ENCODE measurements at regions not wholly inside any gene's neighbourhood (a gene's known extent, or its start where the extent isn't known, plus 50 kb on each side); places are given as distances from the start of the nearest gene placed in this dataset.

DNA sequence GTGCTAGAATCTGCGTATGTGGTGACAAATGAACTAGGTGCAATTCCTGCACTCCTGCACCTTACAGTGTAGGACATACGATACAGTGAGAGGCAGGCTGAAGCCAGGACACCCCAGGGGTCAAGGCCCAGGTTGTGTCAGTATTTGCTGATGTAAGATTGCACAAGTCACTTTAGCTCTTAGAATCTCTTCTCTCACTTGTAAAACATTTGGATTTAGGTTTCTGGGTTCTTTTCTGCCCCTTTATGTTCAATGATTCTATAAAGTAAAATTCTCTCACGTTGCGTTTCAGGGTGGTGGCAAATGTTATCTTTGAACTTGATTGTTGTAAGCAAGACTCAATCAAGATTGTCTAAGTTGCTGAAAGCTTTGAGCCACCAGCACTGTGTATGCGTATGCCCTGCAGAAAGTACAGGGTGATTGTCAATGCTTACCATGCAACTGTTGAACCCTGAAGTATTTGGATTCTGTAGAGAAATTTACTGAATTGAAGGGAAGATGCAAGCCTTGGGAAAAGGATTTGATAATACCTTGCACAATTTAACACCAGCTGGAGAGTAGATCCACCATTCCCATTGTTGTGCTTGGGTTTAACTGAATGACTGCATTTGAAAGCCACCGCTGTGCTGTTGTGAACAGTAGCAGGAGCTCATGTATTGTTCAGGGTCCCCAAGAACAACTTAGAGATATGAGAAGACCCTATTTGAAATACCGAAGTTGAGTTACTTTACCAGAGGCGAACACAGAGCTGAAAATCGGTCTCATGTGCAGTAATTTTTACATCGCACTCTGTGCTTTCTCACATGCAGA, 106.1 kb upstream of the CITED2 start (continued):
- TF ChIP-seq, protein P1, sequence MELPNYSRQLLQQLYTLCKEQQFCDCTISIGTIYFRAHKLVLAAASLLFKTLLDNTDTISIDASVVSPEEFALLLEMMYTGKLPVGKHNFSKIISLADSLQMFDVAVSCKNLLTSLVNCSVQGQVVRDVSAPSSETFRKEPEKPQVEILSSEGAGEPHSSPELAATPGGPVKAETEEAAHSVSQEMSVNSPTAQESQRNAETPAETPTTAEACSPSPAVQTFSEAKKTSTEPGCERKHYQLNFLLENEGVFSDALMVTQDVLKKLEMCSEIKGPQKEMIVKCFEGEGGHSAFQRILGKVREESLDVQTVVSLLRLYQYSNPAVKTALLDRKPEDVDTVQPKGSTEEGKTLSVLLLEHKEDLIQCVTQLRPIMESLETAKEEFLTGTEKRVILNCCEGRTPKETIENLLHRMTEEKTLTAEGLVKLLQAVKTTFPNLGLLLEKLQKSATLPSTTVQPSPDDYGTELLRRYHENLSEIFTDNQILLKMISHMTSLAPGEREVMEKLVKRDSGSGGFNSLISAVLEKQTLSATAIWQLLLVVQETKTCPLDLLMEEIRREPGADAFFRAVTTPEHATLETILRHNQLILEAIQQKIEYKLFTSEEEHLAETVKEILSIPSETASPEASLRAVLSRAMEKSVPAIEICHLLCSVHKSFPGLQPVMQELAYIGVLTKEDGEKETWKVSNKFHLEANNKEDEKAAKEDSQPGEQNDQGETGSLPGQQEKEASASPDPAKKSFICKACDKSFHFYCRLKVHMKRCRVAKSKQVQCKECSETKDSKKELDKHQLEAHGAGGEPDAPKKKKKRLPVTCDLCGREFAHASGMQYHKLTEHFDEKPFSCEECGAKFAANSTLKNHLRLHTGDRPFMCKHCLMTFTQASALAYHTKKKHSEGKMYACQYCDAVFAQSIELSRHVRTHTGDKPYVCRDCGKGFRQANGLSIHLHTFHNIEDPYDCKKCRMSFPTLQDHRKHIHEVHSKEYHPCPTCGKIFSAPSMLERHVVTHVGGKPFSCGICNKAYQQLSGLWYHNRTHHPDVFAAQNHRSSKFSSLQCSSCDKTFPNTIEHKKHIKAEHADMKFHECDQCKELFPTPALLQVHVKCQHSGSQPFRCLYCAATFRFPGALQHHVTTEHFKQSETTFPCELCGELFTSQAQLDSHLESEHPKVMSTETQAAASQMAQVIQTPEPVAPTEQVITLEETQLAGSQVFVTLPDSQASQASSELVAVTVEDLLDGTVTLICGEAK (IDR thresholded peaks at IDR 0.05): no peak
- TF ChIP-seq, protein P1 (CRISPR knock-in tag; IDR thresholded peaks at IDR 0.05): no peak
- TF ChIP-seq ZNF79 (CRISPR knock-in tag; IDR thresholded peaks at IDR 0.05; ENCODE audit: low read depth) (no peak), CXXC5 (CRISPR knock-in tag; IDR thresholded peaks at IDR 0.05) (0 out of 2 replicates have a peak, but pooled peaks have one; percentile 48), POLR2H (tag; IDR thresholded peaks at IDR 0.05; ENCODE audit: low read depth) (peak; percentile 37; the same call in 1 of the 2 replicates), NFRKB (IDR thresholded peaks at IDR 0.05; ENCODE audit: low read depth) (peak; percentile 23; the same call in 1 of the 2 replicates), ARID1B (IDR thresholded peaks at IDR 0.05) (peak; percentile 29; the same call in 1 of the 2 replicates), ZEB2 (IDR thresholded peaks at IDR 0.05) (no peak; the same call in 1 of the 2 replicates), ZNF184 (CRISPR knock-in tag; IDR thresholded peaks at IDR 0.05) (no peak), BCOR (IDR thresholded peaks at IDR 0.05) (no peak), ZNF830 (CRISPR knock-in tag; IDR thresholded peaks at IDR 0.05) (no peak), SRF (CRISPR knock-in tag; IDR thresholded peaks at IDR 0.05) (no peak), MBD2 (IDR thresholded peaks at IDR 0.05; ENCODE audit: borderline replicate concordance, low read depth) (no peak), FOXM1 (IDR thresholded peaks at IDR 0.05; ENCODE audit: low read depth) (no peak), FOXM1 (CRISPR knock-in tag; IDR thresholded peaks at IDR 0.05; ENCODE audit: low read depth) (no peak), SP1 (CRISPR knock-in tag; IDR thresholded peaks at IDR 0.05) (no peak), ZNF274 (IDR thresholded peaks at IDR 0.05; ENCODE audit: borderline replicate concordance, low read depth, low read length) (no peak), CEBPG (CRISPR knock-in tag; IDR thresholded peaks at IDR 0.05) (peak; percentile 98), CEBPG (tag; conservative IDR thresholded peaks at IDR 0.05 in 1 of 2, IDR thresholded peaks at IDR 0.05 in 1 of 2) (peak; percentile 90 to 96), ATF7 (IDR thresholded peaks at IDR 0.05) (peak; percentile 43; the same call in 1 of the 2 replicates), EHMT2 (IDR thresholded peaks at IDR 0.05) (no peak), ZNF232 (CRISPR knock-in tag; IDR thresholded peaks at IDR 0.05) (no peak)

Measured in K562 (cell line).